Endothelial cell of umbilical vein (primary cell): ENCODE measurements at regions not wholly inside any gene's neighbourhood (a gene's known extent, or its start where the extent isn't known, plus 50 kb on each side); places are given as distances from the start of the nearest gene placed in this dataset.

ENCODE experiments used
- BruUV-seq: library from RNA; stranded (reverse); fragments of 400-500 nt; replicated peaks from 2 replicates; lab custom pipeline; 2021; lab: Mats Ljungman, UMichigan
- CTCF ChIA-PET: fragments of 300-600, 350-600 bp; sonication (Branson Sonifier 250); formaldehyde crosslinking; loops from one replicate; lab custom pipeline; 2021; ENCODE audit warnings: antibody characterized with exemption, inconsistent platforms; lab: Charles Lee
- POLR2A ChIA-PET: fragments of 300-600, 350-600 bp; sonication (Branson Sonifier 250); formaldehyde crosslinking; loops from one replicate; lab custom pipeline; 2021; ENCODE audit warnings: antibody characterized with exemption, inconsistent platforms; lab: Charles Lee
- DNase-seq: peaks from one replicate; pipeline ENCODE4 v3.0.0-alpha.2; 2011; ENCODE audit warnings: low read depth, low spot score
- FAIRE-seq: peaks from 2 replicates; lab custom pipeline; 2011; peaks lifted over from hg19 to GRCh38; lab: Jason Lieb, UNC
- H2AFZ ChIP-seq: 2 replicates; pipeline ENCODE4 v1.6.0; 2012; ENCODE audit warnings: low read depth, low read length, control low read depth, inconsistent platforms
- H3K27ac ChIP-seq: 2 replicates; pipeline ENCODE4 v1.5.1; 2011; ENCODE audit warnings: low read depth, mild to moderate bottlenecking, control low read depth, low read length, moderate library complexity; ENCODE audit not compliant: insufficient read depth
- H3K27me3 ChIP-seq, 2 experiments: 2 replicates each; pipeline versions ENCODE4 v1.6.0 to v1.6.1; 2011; ENCODE audit warnings: low read length in 2 of 2, mixed read lengths in 1 of 2; ENCODE audit not compliant: control insufficient read depth in 2 of 2, insufficient read depth in 2 of 2
- H3K36me3 ChIP-seq, 2 experiments: 2 replicates in 1 of 2; 3 replicates in 1 of 2; pipeline ENCODE4 v1.5.1; 2011; ENCODE audit warnings: low read length in 2 of 2, mild to moderate bottlenecking in 1 of 2, moderate library complexity in 1 of 2; ENCODE audit not compliant: control insufficient read depth in 2 of 2, insufficient read depth in 2 of 2; ENCODE audit errors: extremely low read depth in 1 of 2
- H3K4me1 ChIP-seq: 3 replicates; pipeline ENCODE4 v1.5.1; 2011; ENCODE audit warnings: mild to moderate bottlenecking, low read length; ENCODE audit not compliant: control insufficient read depth, insufficient read depth; ENCODE audit errors: extremely low read depth
- H3K4me2 ChIP-seq: 2 replicates; pipeline ENCODE4 v1.6.1; 2011; ENCODE audit warnings: low read length, control low read depth, mixed read lengths; ENCODE audit not compliant: insufficient read depth
- H3K4me3 ChIP-seq, 3 experiments: fragments of 200-600 bp in 1 of 3; sonication (generic), shearing (Covaris generic) in 1 of 3; replicated peaks in 1 of 3; 2 replicates each; pipeline ENCODE4 v1.5.1; 2011 to 2016; ENCODE audit warnings: control low read depth in 3 of 3, low read length in 3 of 3, mild to moderate bottlenecking in 2 of 3, inconsistent platforms in 1 of 3, low read depth in 1 of 3, moderate library complexity in 1 of 3; ENCODE audit not compliant: insufficient read depth in 1 of 3
- H3K79me2 ChIP-seq: 2 replicates; pipeline ENCODE4 v1.6.0; 2012; ENCODE audit warnings: low read length, inconsistent platforms; ENCODE audit not compliant: control insufficient read depth, insufficient read depth
- H3K9ac ChIP-seq: replicated peaks from 2 replicates; pipeline ENCODE3; 2011; ENCODE audit warnings: low read length, control low read depth; ENCODE audit not compliant: insufficient read depth; ENCODE audit errors: extremely low read depth
- H3K9me1 ChIP-seq: replicated peaks from 3 replicates; pipeline ENCODE4 v1.6.0; 2011; ENCODE audit warnings: mild to moderate bottlenecking, low read length; ENCODE audit not compliant: control insufficient read depth, insufficient read depth; ENCODE audit errors: extremely low read depth
- H3K9me3 ChIP-seq: replicated peaks from 2 replicates; pipeline ENCODE4 v1.5.1; 2012; ENCODE audit warnings: low read length, inconsistent platforms; ENCODE audit not compliant: control insufficient read depth, insufficient read depth
- H4K20me1 ChIP-seq: replicated peaks from 2 replicates; pipeline ENCODE3; 2011; ENCODE audit warnings: mild to moderate bottlenecking, low read length; ENCODE audit not compliant: control insufficient read depth, insufficient read depth; ENCODE audit errors: extremely low read depth
- CTCF ChIP-seq, 2 donors: IDR thresholded peaks; 1 replicate in 1 of 2; 2 replicates in 1 of 2; pipeline ENCODE4 v1.5.1; 2011; ENCODE audit warnings: low read length in 2 of 2, mild to moderate bottlenecking in 2 of 2, moderate library complexity in 2 of 2, control low read depth in 1 of 2, inconsistent platforms in 1 of 2, low read depth in 1 of 2; ENCODE audit not compliant: insufficient read depth in 1 of 2; ENCODE audit errors: extremely low read depth in 1 of 2
- EZH2 ChIP-seq: IDR thresholded peaks from 2 replicates; pipeline ENCODE4 v1.6.1; 2012; ENCODE audit warnings: borderline replicate concordance, low read depth, mild to moderate bottlenecking, moderate library complexity, low read length, inconsistent platforms; ENCODE audit not compliant: severe bottlenecking
- FOS ChIP-seq: IDR thresholded peaks from 2 replicates; pipeline ENCODE4 v1.6.1; 2011; ENCODE audit warnings: mild to moderate bottlenecking, low read length, moderate library complexity, borderline replicate concordance; ENCODE audit not compliant: insufficient read depth
- GATA2 ChIP-seq: IDR thresholded peaks from 2 replicates; pipeline ENCODE4 v1.7.0; 2011; ENCODE audit warnings: low read depth, mild to moderate bottlenecking, moderate library complexity, mixed read lengths, low read length; ENCODE audit not compliant: insufficient read length, insufficient read depth
- JUN ChIP-seq: IDR thresholded peaks from 2 replicates; pipeline ENCODE4 v1.6.1; 2011; ENCODE audit warnings: borderline replicate concordance, low read depth; ENCODE audit not compliant: insufficient read length, insufficient read depth
- MAX ChIP-seq: IDR thresholded peaks from 2 replicates; pipeline ENCODE4 v1.6.1; 2011; ENCODE audit not compliant: insufficient read depth, insufficient read length
- dilution Hi-C: fragments of 300-500 bp; cut with MboI; formaldehyde crosslinking; loops from one replicate; pipeline ENCODE4 v1.15.0; 2019; ENCODE audit warnings: low sequenced_read_pairs; ENCODE audit not compliant: extremely low pct_ligation_motif_present
- intact Hi-C: fragments of 100-400 bp; cut with micrococcal nuclease; formaldehyde crosslinking; loops from one replicate; pipeline ENCODE4 v1.10.0; 2022

GRCh38 chr3:88230638-88231037 lies 80.9 kb downstream of the C3orf38 start:
- Histone ChIP-seq H3K9me1 (no peaks in the 10 kb centered on the region), H3K79me2 (no peaks in the 10 kb centered on the region), H3K4me1 (no peaks in the 10 kb centered on the region), H3K27me3 (no peaks in the 10 kb centered on the region), H3K4me2 (no peak overlapping the region), H3K4me3 (no peak overlapping the region), H3K9me3 (no peaks in the 10 kb centered on the region), H3K9ac (no peak overlapping the region), H2AFZ (no peak overlapping the region), H3K36me3 (no peaks in the 10 kb centered on the region), H3K27ac (no peak overlapping the region), H4K20me1 (no peaks in the 10 kb centered on the region)
- CTCF ChIA-PET: no interaction called here
- BruUV-seq: no TSS peak
- TF ChIP-seq GATA2 (no peak), JUN (no peak), FOS (no peak), CTCF (IDR thresholded peaks at IDR 0.05; ENCODE audit: extremely low read depth in 1 of 2, insufficient read depth in 1 of 2, low read depth in 1 of 2, low read length in 2 of 2) (no peak), EZH2 (no peak), MAX (no peak)
- POLR2A ChIA-PET: no interaction called here
- FAIRE-seq: no peak
- dilution Hi-C loops (no loop called here), intact Hi-C loops (no loop called here)
- DNase-seq: no peak
